ENCODE measurements at regions not wholly inside any gene's neighbourhood (a gene's known extent, or its start where the extent isn't known, plus 50 kb on each side); places are given as distances from the start of the nearest gene placed in this dataset.
"Not testable (repeated sequence)": the region's sequence is repeated elsewhere in the genome, so short reads cannot be mapped to it uniquely, and the experiment has no call there.

- no peak for DNase-seq
Observed at GRCh38 chr4:59248313-59248712, 1951.8 kb upstream of the ADGRL3 start.

- no peak for DNase-seq
Observed at GRCh38 chr4:59249110-59249509, 1951.0 kb upstream of the ADGRL3 start.

GRCh38 chr4:59258002-59258401 is 1942.1 kb upstream of the ADGRL3 start:
- no peak for DNase-seq

- DNase-seq, result no peak
Observed at GRCh38 chr4:59307609-59308008, 1892.5 kb upstream of the ADGRL3 start.

GRCh38 chr4:59314637-59315036 is 1885.5 kb upstream of the ADGRL3 start:
- DNase-seq, result no peak

- DNase-seq, result no peak
Observed at GRCh38 chr4:59339631-59340030, 1860.5 kb upstream of the ADGRL3 start.

- no peak for DNase-seq
Observed at GRCh38 chr4:59341506-59341905, 1858.6 kb upstream of the ADGRL3 start.

GRCh38 chr4:59348949-59349348 is 1851.2 kb upstream of the ADGRL3 start:
- DNase-seq, result no peak

GRCh38 chr4:59369229-59369628 is 1830.9 kb upstream of the ADGRL3 start:
- DNase-seq, result no peak

- DNase-seq, result no peak
Observed at GRCh38 chr4:59374416-59374815, 1825.7 kb upstream of the ADGRL3 start.

GRCh38 chr4:59380841-59381366 is 1819.2 kb upstream of the ADGRL3 start:
- DNase-seq, result no peak

GRCh38 chr4:59381591-59381990 is 1818.5 kb upstream of the ADGRL3 start:
- no peak for DNase-seq

GRCh38 chr4:59387759-59388758 is 1812.1 kb upstream of the ADGRL3 start:
- DNase-seq, result no peak

- no peak for DNase-seq
Observed at GRCh38 chr4:59393780-59394179, 1806.3 kb upstream of the ADGRL3 start.

- DNase-seq, result no peak
Observed at GRCh38 chr4:59400334-59400733, 1799.8 kb upstream of the ADGRL3 start.

- no peak for DNase-seq
Observed at GRCh38 chr4:59409647-59410046, 1790.5 kb upstream of the ADGRL3 start.

- DNase-seq, result no peak
Observed at GRCh38 chr4:59412739-59413138, 1787.4 kb upstream of the ADGRL3 start.

GRCh38 chr4:59455751-59456150 is 1744.4 kb upstream of the ADGRL3 start:
- DNase-seq, result no peak

GRCh38 chr4:59457576-59457975 is 1742.5 kb upstream of the ADGRL3 start:
- DNase-seq, result no peak

- no peak for DNase-seq
Observed at GRCh38 chr4:59484944-59485343, 1715.2 kb upstream of the ADGRL3 start.

GRCh38 chr4:59500103-59500502 is 1700.0 kb upstream of the ADGRL3 start:
- no peak for DNase-seq

GRCh38 chr4:59503731-59504130 is 1696.4 kb upstream of the ADGRL3 start:
- DNase-seq, result no peak

GRCh38 chr4:59511809-59512208 is 1688.3 kb upstream of the ADGRL3 start:
- not testable (repeated sequence) for DNase-seq

GRCh38 chr4:59517007-59517406 is 1683.1 kb upstream of the ADGRL3 start:
- no peak for DNase-seq

Data from stimulated activated CD4-positive, alpha-beta T cell treated with anti-CD3 and anti-CD28 coated beads, Interleukin-1b, Interleukin-23, amount 100 ng/mL, for 48 hours (primary cell).